K562 (cell line): ENCODE measurements at regions not wholly inside any gene's neighbourhood (a gene's known extent, or its start where the extent isn't known, plus 50 kb on each side); places are given as distances from the start of the nearest gene placed in this dataset.

Source experiments
- ATAC-seq: fragments of 200-7000 bp; cut with Tn5 transposase; 3 replicates; pipeline ENCODE4 v1.9.1; 2020; ENCODE audit warnings: moderate library complexity
- BruUV-seq: library from RNA; stranded (reverse); fragments of 400-500 nt; replicated peaks from 2 replicates; lab custom pipeline; 2021; lab: Mats Ljungman, UMichigan
- CTCF ChIA-PET: fragments of 300-600 bp; formaldehyde crosslinking; extraction: SDS; loops from one replicate; lab custom pipeline; 2021; ENCODE audit warnings: low intra/inter-chr PET ratio; lab: Yijun Ruan, JAX
- POLR2A ChIA-PET: fragments of 300-600, 350-650 bp; sonication (Branson Sonifier 250); formaldehyde crosslinking; extraction: SDS; loops from one replicate; lab custom pipeline; 2021; ENCODE audit warnings: antibody characterized with exemption, inconsistent platforms; lab: Yijun Ruan, JAX
- DNase-seq, 4 experiments: peaks; one replicate each; pipeline versions ENCODE4 v3.0.0 to v3.0.0-alpha.2; 2011 to 2018; ENCODE audit warnings: low spot score in 3 of 4, mixed read lengths in 3 of 4; ENCODE audit errors: extremely low read depth in 1 of 4
- FAIRE-seq: peaks from 2 replicates; lab custom pipeline; 2011; peaks lifted over from hg19 to GRCh38; lab: Jason Lieb, UNC
- H2AFZ ChIP-seq: 2 replicates; pipeline ENCODE4 v1.6.0; 2011; ENCODE audit warnings: low read depth, low read length, control low read depth, inconsistent platforms
- H3K27ac ChIP-seq: fragments of 200-600 bp; 3 replicates; pipeline ENCODE4 v1.8.0; 2011; ENCODE audit warnings: low read depth, mild to moderate bottlenecking, control low read depth, inconsistent platforms, low read length, moderate library complexity, mixed read lengths; ENCODE audit errors: extremely low read depth
- H3K27me3 ChIP-seq, 2 experiments: fragments of 300-600 bp in 1 of 2; 2 replicates in 1 of 2; 3 replicates in 1 of 2; pipeline versions ENCODE4 v1.6.0 to v1.8.0; 2011; ENCODE audit warnings: inconsistent platforms in 2 of 2, low read length in 2 of 2, mild to moderate bottlenecking in 1 of 2, mixed read lengths in 1 of 2, moderate library complexity in 1 of 2; ENCODE audit not compliant: control insufficient read depth in 2 of 2, insufficient read depth in 2 of 2
- H3K36me3 ChIP-seq: fragments of 300-600 bp; 3 replicates; pipeline ENCODE4 v1.8.0; 2011; ENCODE audit warnings: mild to moderate bottlenecking, low read length, inconsistent platforms; ENCODE audit not compliant: control insufficient read depth, insufficient read depth
- H3K4me1 ChIP-seq, 2 experiments: fragments of 200-600 bp in 1 of 2; replicated peaks in 1 of 2; 2 replicates in 1 of 2; 3 replicates in 1 of 2; pipeline versions ENCODE4 v1.5.1 to v1.8.0; 2011; ENCODE audit warnings: inconsistent platforms in 2 of 2, low read length in 2 of 2, mild to moderate bottlenecking in 1 of 2, mixed read lengths in 1 of 2, moderate library complexity in 1 of 2; ENCODE audit not compliant: control insufficient read depth in 2 of 2, insufficient read depth in 2 of 2
- H3K4me2 ChIP-seq: 2 replicates; pipeline ENCODE4 v1.6.1; 2011; ENCODE audit warnings: low read length, control low read depth, inconsistent platforms, mixed read lengths; ENCODE audit not compliant: insufficient read depth
- H3K4me3 ChIP-seq: fragments of 200-600 bp; sonication (generic), shearing (Covaris generic); 2 replicates; pipeline ENCODE4 v1.5.1; 2016; ENCODE audit warnings: control low read depth, inconsistent platforms
- H3K79me2 ChIP-seq: fragments of 200-600 bp; 3 replicates; pipeline ENCODE4 v1.8.0; 2011; ENCODE audit warnings: low read length, inconsistent platforms; ENCODE audit not compliant: control insufficient read depth, insufficient read depth
- H3K9ac ChIP-seq, 2 experiments: 2 replicates each; pipeline versions ENCODE4 v1.6.0 to v1.6.1; 2011; ENCODE audit warnings: low read depth in 2 of 2, low read length in 2 of 2, control low read depth in 1 of 2, inconsistent platforms in 1 of 2, mild to moderate bottlenecking in 1 of 2, mixed read lengths in 1 of 2; ENCODE audit not compliant: insufficient read depth in 1 of 2
- H3K9me1 ChIP-seq: one replicate; pipeline ENCODE4 v1.6.0; 2011; ENCODE audit warnings: inconsistent platforms, mild to moderate bottlenecking, low read length, moderate library complexity; ENCODE audit not compliant: control insufficient read depth, insufficient read depth
- H3K9me3 ChIP-seq: replicated peaks from 2 replicates; pipeline ENCODE4 v1.5.1; 2011; ENCODE audit warnings: low read depth, low read length, inconsistent platforms; ENCODE audit not compliant: control insufficient read depth, insufficient read depth
- H4K20me1 ChIP-seq: replicated peaks from 2 replicates; pipeline ENCODE4 v1.6.1; 2011; ENCODE audit warnings: low read length, inconsistent platforms, mixed read lengths; ENCODE audit not compliant: control insufficient read depth, insufficient read depth
- GTF3C2 ChIP-seq: IDR thresholded peaks from 3 replicates; pipeline ENCODE4 v1.6.1; 2011; ENCODE audit warnings: borderline replicate concordance, mild to moderate bottlenecking, moderate library complexity; ENCODE audit not compliant: insufficient read length; ENCODE audit errors: extremely low read depth
- SMARCA4 ChIP-seq: fragments of 450-650 bp; IDR thresholded peaks from 2 replicates; pipeline ENCODE4 v1.6.1; 2016
- UBTF ChIP-seq, 2 experiments: IDR thresholded peaks; 2 replicates each; pipeline ENCODE4 v1.6.1; 2012; ENCODE audit warnings: improper control_type of control experiment in 2 of 2, low read depth in 2 of 2, low read length in 2 of 2, borderline replicate concordance in 1 of 2
- ZNF12 ChIP-seq: sonication (generic); formaldehyde crosslinking; IDR thresholded peaks from 2 replicates; pipeline ENCODE4 v1.4.0; 2020; ENCODE audit warnings: mild to moderate bottlenecking, missing genetic modification reagents
- ZNF785 ChIP-seq: fragments of 250-450 bp; sonication (Bioruptor Pico); IDR thresholded peaks from 2 replicates; pipeline ENCODE4 v1.4.0; 2020; ENCODE audit warnings: mild to moderate bottlenecking
- WGBS: fragments of 100-300 bp; shearing (Covaris generic); methylation state at CpG from one replicate; pipeline ENCODE4 v1.1.6; 2016; ENCODE audit warnings: low coverage, mixed read lengths; ENCODE audit not compliant: insufficient coverage; ENCODE audit errors: missing lambda C conversion rate; 5-methylcytosine and 5-hydroxymethylcytosine counted together
- in situ Hi-C: fragments of 300-500 bp; cut with MboI; formaldehyde crosslinking; loops from 4 replicates; pipeline ENCODE4 v1.15.0; 2018; ENCODE audit warnings: inconsistent platforms, mixed read lengths
- intact Hi-C: fragments of 100-400 bp; cut with micrococcal nuclease; formaldehyde crosslinking; loops from 2 replicates; pipeline ENCODE4 v1.14.2; 2022
- TF ChIP-seq, protein P1 (sequence below): fragments of 200-600 bp; sonication (generic); IDR thresholded peaks from one replicate; pipeline ENCODE4 v1.6.1; 2012; ENCODE audit warnings: mild to moderate bottlenecking, low read depth, low read length, inconsistent platforms

DNA sequence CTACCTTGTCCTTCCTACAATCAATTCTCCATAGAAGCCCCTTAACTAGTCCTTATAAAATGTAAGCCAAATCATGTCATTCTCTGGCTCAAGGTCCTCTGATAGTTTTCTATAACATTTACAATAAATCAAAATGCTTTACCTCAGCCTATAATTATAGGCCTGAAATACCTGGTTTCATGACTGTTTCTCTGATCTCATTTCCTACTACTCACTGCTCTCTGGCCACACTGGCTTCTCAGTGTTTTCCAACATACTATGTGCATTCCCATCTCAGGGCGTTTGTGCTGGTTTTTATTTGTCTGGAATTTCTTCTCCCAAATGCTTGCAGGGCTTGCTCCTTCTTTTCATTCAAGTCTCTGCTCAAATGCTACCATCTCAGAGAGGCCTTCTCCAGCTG lies 67.9 kb upstream of the MAGI3 start:
- FAIRE-seq (no peak), DNase-seq (no peak), ATAC-seq (no peak)
- Histone ChIP-seq H3K27ac (no peak overlapping the region), H2AFZ (no peak overlapping the region), H3K36me3 (no peaks in the 10 kb centered on the region), H3K4me1 (no peaks in the 10 kb centered on the region), H3K9me3 (no peaks in the 10 kb centered on the region), H3K79me2 (no peaks in the 10 kb centered on the region), H3K4me3 (no peak overlapping the region), H3K27me3 (peaks cover 0 to 2% of the 10 kb centered on the region in 2 experiments; a peak in 2 of 5 replicates), H3K4me2 (no peak overlapping the region), H3K9me1 (no peaks in the 10 kb centered on the region), H4K20me1 (no peaks in the 10 kb centered on the region), H3K9ac (no peak overlapping the region)
- intact Hi-C loops: no loop called here
- 0% methylated on average over 1 of the region's 1 CpG for WGBS
- in situ Hi-C loops: no loop called here
- CTCF ChIA-PET: no interaction called here
- no TSS peak for BruUV-seq
- POLR2A ChIA-PET: no interaction called here
- no peak for TF ChIP-seq ZNF12 (CRISPR knock-in tag)
- no peak for TF ChIP-seq UBTF (IDR thresholded peaks at IDR 0.05; ENCODE audit: borderline replicate concordance in 1 of 2, low read depth in 2 of 2, low read length in 2 of 2)
- no peak for TF ChIP-seq SMARCA4
- TF ChIP-seq, protein P1, sequence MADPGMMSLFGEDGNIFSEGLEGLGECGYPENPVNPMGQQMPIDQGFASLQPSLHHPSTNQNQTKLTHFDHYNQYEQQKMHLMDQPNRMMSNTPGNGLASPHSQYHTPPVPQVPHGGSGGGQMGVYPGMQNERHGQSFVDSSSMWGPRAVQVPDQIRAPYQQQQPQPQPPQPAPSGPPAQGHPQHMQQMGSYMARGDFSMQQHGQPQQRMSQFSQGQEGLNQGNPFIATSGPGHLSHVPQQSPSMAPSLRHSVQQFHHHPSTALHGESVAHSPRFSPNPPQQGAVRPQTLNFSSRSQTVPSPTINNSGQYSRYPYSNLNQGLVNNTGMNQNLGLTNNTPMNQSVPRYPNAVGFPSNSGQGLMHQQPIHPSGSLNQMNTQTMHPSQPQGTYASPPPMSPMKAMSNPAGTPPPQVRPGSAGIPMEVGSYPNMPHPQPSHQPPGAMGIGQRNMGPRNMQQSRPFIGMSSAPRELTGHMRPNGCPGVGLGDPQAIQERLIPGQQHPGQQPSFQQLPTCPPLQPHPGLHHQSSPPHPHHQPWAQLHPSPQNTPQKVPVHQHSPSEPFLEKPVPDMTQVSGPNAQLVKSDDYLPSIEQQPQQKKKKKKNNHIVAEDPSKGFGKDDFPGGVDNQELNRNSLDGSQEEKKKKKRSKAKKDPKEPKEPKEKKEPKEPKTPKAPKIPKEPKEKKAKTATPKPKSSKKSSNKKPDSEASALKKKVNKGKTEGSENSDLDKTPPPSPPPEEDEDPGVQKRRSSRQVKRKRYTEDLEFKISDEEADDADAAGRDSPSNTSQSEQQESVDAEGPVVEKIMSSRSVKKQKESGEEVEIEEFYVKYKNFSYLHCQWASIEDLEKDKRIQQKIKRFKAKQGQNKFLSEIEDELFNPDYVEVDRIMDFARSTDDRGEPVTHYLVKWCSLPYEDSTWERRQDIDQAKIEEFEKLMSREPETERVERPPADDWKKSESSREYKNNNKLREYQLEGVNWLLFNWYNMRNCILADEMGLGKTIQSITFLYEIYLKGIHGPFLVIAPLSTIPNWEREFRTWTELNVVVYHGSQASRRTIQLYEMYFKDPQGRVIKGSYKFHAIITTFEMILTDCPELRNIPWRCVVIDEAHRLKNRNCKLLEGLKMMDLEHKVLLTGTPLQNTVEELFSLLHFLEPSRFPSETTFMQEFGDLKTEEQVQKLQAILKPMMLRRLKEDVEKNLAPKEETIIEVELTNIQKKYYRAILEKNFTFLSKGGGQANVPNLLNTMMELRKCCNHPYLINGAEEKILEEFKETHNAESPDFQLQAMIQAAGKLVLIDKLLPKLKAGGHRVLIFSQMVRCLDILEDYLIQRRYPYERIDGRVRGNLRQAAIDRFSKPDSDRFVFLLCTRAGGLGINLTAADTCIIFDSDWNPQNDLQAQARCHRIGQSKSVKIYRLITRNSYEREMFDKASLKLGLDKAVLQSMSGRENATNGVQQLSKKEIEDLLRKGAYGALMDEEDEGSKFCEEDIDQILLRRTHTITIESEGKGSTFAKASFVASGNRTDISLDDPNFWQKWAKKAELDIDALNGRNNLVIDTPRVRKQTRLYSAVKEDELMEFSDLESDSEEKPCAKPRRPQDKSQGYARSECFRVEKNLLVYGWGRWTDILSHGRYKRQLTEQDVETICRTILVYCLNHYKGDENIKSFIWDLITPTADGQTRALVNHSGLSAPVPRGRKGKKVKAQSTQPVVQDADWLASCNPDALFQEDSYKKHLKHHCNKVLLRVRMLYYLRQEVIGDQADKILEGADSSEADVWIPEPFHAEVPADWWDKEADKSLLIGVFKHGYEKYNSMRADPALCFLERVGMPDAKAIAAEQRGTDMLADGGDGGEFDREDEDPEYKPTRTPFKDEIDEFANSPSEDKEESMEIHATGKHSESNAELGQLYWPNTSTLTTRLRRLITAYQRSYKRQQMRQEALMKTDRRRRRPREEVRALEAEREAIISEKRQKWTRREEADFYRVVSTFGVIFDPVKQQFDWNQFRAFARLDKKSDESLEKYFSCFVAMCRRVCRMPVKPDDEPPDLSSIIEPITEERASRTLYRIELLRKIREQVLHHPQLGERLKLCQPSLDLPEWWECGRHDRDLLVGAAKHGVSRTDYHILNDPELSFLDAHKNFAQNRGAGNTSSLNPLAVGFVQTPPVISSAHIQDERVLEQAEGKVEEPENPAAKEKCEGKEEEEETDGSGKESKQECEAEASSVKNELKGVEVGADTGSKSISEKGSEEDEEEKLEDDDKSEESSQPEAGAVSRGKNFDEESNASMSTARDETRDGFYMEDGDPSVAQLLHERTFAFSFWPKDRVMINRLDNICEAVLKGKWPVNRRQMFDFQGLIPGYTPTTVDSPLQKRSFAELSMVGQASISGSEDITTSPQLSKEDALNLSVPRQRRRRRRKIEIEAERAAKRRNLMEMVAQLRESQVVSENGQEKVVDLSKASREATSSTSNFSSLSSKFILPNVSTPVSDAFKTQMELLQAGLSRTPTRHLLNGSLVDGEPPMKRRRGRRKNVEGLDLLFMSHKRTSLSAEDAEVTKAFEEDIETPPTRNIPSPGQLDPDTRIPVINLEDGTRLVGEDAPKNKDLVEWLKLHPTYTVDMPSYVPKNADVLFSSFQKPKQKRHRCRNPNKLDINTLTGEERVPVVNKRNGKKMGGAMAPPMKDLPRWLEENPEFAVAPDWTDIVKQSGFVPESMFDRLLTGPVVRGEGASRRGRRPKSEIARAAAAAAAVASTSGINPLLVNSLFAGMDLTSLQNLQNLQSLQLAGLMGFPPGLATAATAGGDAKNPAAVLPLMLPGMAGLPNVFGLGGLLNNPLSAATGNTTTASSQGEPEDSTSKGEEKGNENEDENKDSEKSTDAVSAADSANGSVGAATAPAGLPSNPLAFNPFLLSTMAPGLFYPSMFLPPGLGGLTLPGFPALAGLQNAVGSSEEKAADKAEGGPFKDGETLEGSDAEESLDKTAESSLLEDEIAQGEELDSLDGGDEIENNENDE: no peak
- no peak for TF ChIP-seq ZNF785
- TF ChIP-seq GTF3C2: no peak
